Ramos (cell line): ENCODE measurements at regions not wholly inside any gene's neighbourhood (a gene's known extent, or its start where the extent isn't known, plus 50 kb on each side); places are given as distances from the start of the nearest gene placed in this dataset.
"Not testable (repeated sequence)": the region's sequence is repeated elsewhere in the genome, so short reads cannot be mapped to it uniquely, and the experiment has no call there.

Source experiments
- in situ Hi-C: fragments of 300-500 bp; cut with MboI; formaldehyde crosslinking; loops from one replicate; pipeline ENCODE4 v1.14.3; 2022; ENCODE audit warnings: low sequenced_read_pairs; ENCODE audit not compliant: unreplicated experiment

DNA sequence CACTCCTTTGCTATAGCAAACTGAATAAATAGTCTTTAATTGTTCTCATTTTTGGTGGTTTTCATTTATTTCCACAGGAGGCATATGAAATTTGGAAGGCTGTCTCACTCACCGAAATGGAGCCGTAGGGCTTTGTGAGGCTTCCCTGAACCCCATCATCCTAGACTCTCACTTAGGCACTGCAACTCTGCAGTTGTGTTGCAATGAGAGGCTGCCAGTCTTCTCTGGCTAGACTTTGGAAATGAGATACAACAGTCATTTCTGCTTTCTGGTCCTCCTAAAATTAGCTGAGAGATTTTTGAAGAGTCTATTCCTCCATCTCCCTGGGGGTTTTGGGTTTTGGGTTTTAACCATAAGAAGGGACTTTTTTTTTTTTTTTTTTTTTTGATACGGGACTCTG lies 146.5 kb downstream of the SH3BGRL start:
- in situ Hi-C loops, result no loop called here

DNA sequence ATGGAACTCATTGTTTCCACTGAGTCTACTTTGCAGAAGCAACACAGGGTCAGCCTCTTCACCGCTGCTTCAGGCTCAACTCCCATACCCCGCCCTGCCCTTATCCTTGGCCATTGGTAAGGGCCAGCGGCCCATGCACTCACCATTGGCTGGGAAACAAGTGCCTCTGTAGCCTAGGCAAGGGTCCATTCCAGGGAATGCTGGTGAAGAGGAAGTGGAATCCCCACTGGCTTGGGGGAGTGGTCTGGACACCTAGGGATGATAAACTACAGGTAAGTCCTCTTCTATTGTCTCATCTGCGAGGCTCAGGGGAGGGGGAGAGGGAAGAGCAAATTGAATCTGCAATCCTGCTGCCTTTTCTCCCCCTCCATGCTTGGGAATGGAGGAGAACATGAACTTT lies 153.1 kb downstream of the SH3BGRL start:
- in situ Hi-C loops, result no loop called here

DNA sequence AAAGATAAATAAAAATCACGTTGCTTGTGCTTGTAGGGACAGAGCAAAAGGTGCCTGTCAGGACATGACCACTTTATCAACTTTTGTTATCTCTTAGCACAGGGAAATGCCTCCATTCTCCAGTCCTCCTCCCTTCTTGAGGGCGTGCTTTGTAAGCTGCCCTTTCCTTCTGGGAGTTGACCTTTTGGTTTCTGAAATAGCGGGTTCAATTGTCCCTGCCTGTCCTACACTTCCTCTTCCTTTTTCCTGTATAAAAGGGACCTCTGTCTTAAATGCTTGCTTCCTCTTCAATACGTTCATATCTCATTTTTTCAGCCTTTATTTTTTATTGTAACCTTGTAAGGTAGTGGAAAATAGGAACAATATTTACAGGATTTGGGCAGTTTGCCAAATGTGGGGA lies 153.5 kb downstream of the SH3BGRL start:
- in situ Hi-C loops, result no loop called here

DNA sequence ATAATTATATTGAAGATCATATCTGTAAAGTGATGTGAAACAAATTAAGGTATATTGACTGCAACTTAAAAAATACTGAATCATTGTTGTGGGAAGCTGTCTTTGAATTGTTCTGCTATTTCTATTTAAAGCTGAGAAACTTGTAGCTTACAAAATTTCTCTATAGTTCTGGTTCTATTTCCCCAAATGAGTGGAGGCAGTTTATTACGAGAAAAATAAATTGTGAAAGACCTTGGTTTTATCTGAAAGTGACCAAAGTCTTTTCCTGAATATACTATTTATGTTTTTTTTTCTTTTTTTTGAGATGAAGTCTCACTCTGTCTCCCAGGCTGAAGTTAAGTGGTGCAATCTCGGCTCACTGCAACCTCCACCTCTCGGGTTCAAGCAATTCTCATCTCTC lies 165.4 kb downstream of the SH3BGRL start:
- in situ Hi-C loops, result no loop called here

DNA sequence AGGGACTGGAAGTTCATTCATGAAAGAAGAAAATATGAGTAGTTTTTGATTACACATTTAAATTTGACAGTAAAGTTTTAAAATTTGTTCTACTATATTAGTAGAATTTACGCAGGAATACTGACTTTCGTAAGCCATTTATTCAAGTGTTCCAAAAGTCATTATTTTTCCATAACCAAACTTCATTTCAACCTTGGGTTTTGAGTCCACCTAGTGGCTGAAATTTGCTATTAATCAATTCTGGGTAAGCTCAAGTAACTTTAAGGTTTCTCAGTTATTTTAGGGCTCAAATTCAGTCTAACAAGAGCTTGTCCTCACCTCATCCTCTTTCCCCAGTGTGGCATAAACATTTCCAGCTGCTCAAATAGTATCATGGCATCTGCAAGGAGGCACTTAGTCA lies 175.4 kb downstream of the SH3BGRL start:
- in situ Hi-C loops, result loop anchor here (25.0 kb wide), 1 partner anchor 190 kb away; no protein-coding TSS in a partner anchor

DNA sequence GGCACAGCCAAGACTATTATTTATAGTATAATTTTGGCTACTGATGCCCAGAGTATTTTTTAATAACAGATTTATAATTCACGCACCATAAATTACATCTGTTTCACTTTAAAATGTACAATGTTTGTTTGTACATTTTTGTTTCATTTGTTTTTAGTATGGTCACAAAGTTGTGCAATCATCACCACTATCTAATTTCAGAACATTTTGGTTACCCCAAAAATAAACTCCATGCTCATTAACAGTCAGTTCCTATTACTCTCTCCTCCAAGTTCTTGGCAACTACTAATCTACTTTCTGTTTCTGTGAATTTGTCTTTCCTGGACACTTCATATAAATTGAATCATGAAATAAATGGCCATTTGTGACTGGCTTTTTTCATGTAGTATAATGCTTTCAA lies 176.7 kb downstream of the SH3BGRL start:
- in situ Hi-C loops, result loop anchor here (25.0 kb wide), 1 partner anchor 191 kb away; no protein-coding TSS in a partner anchor

DNA sequence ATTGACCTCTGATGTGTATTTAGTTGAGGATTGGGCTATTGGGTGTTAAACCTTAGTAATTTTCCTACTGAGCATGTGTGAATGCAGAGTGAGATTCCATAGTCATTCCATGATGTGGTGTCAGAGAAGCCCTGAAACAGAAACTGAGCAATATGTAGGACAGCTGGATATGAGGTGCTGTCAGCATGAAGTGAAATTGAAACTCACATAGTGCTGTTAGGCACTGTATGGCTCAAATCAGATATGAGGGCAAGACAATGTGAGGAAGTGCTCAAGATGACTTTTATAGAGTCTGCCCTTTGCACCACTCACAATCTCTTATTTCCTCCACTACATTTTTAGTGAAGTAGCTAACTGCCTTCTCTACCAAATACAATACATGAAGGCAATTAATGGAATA lies 188.3 kb downstream of the SH3BGRL start:
- in situ Hi-C loops, result loop anchor here (25.0 kb wide), 1 partner anchor 203 kb away; no protein-coding TSS in a partner anchor

DNA sequence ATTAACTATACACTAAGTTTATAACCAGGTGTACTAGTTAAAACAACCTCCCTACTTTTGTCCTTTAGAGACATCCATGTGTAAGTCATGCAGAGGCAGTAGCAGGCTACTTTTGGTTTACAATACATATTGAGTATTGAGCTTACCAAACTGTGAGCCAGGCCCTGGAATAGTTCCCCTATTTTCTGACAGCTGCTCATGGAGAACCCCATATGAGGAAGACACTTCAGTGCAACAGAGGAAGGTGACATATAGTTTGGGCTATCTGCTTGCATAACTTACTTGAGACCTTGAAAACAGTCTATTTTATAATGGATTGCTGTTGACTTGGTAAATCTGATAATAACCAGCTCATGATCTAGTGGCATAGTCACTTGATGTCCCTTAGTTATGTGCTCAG lies 190.5 kb downstream of the SH3BGRL start:
- in situ Hi-C loops, result loop anchor here (25.0 kb wide), 1 partner anchor 205 kb away; no protein-coding TSS in a partner anchor

DNA sequence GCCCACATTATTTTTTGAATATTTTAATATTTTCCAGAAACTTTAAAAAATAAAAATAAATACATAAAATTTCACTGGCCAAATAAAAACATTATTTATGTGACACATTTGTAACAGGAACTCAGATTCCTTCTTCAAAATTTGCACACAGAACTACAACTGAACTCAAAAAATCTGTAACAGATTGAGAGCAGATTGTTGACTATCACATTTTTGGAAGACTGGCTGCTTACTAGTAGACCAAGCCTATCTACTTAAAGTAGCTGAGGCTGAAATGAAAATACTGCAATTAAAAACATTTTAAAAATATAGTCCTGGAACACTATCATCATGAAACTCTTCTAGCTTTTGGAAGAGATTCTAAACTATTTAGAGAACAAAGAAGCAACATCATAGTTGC lies 203.9 kb downstream of the SH3BGRL start:
- in situ Hi-C loops, result no loop called here

DNA sequence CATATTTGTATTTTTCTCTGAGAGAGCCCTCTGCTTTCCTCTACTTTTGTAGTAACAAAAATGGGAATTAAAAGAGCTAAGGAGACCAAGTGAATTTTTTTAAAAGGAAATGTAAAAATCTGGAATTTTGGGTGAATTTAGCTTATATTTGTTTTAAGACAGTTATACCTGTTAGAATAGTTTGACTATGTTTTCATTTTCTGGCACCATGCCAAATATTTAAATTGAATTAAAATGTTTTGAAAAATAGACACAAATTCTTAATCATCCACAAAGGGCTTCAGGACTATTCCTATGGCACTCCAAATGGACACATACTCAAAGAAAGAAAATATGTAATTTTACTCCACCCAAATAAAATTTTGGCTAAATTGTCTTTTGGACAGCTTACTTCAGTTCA lies 209.6 kb downstream of the SH3BGRL start:
- in situ Hi-C loops, result no loop called here

DNA sequence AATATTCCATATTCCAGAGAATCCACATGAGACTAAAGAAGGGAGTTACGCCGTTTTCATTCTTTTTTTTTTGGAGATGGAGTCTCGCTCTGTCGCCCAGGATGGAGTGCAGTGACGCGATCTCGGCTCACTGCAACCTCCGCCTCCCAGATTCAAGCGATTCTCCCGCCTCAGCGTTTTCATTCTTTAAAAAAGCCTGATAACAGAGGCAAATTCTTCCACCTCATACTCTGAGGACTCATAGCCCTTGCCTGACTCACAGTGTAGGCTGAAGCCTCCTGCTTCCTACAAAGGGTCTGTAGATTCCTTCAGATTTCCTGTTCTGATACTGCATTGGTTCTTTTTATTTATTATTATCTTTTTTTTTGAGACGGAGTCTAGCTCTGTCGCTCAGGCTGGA lies 210.5 kb downstream of the SH3BGRL start:
- in situ Hi-C loops, result no loop called here

DNA sequence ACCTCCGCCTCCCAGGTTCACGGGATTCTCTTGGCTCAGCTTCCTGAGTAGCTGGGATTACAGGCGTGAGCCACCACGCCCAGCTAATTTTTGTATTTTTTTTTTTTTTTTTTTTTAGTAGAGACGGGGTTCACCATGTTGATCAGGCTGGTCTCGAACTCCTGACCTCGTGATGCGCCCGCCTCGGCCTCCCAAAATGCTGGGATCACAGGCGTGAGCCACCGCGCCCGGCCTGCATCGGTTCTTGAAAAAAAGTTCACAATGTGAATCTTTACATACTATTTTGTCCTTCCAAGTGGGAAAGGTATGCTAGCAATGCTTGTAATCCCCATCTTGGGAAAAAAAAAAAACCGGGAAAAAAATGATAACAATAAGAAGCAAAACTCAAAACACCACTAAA lies 211.0 kb downstream of the SH3BGRL start:
- in situ Hi-C loops, result not testable (repeated sequence)

DNA sequence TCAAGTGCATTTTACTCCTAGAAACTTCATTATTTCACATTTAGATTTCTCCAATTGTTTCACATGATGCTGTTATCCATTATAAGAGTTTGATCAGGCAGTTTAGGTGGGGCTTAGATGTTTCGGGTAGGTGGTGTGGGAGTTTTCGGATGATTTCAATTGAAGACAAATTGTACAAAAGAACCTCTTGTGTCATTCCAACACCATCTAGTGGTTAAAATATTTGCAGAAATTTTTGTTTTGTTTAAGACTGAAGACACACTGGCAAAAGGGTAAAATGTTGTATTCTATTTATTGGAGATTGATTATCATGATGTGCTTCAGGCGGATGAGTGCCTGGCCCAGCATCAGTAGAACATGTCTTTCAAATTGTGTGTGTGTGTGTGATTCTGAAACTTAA lies 212.7 kb downstream of the SH3BGRL start:
- in situ Hi-C loops, result no loop called here
